ENCODE measurements at regions not wholly inside any gene's neighbourhood (a gene's known extent, or its start where the extent isn't known, plus 50 kb on each side); places are given as distances from the start of the nearest gene placed in this dataset.

- no peak for DNase-seq
Measured at GRCh38 chr10:52609071-52609470, 163.5 kb downstream of the MBL2 start.

GRCh38 chr10:52609626-52610240, 162.9 kb downstream of the MBL2 start:
- no peak for DNase-seq

GRCh38 chr10:52615331-52615730, 157.3 kb downstream of the MBL2 start:
- DNase-seq = no peak

- DNase-seq = peak; percentile 60
Measured at GRCh38 chr10:52615756-52616394, 156.7 kb downstream of the MBL2 start.

- DNase-seq = no peak
Measured at GRCh38 chr10:52616395-52616764, 156.2 kb downstream of the MBL2 start.

- peak; percentile 46 for DNase-seq
Measured at GRCh38 chr10:52617346-52617745, 155.2 kb downstream of the MBL2 start.

- no peak for DNase-seq
Measured at GRCh38 chr10:52619052-52619451, 153.5 kb downstream of the MBL2 start.

GRCh38 chr10:52621635-52622079, 150.9 kb downstream of the MBL2 start:
- DNase-seq = peak; percentile 71

GRCh38 chr10:52623761-52624160, 148.8 kb downstream of the MBL2 start:
- DNase-seq = no peak

- no peak for DNase-seq
Measured at GRCh38 chr10:52627279-52627678, 145.3 kb downstream of the MBL2 start.

GRCh38 chr10:52631146-52631545, 141.4 kb downstream of the MBL2 start:
- no peak for DNase-seq

GRCh38 chr10:52631648-52632047, 140.9 kb downstream of the MBL2 start:
- no peak for DNase-seq

- no peak for DNase-seq
Measured at GRCh38 chr10:52632591-52632990, 140.0 kb downstream of the MBL2 start.

GRCh38 chr10:52633266-52633665, 139.3 kb downstream of the MBL2 start:
- no peak for DNase-seq

GRCh38 chr10:52635651-52636050, 136.9 kb downstream of the MBL2 start:
- no peak for DNase-seq

- no peak for DNase-seq
Measured at GRCh38 chr10:52636874-52637273, 135.7 kb downstream of the MBL2 start.

GRCh38 chr10:52637592-52637991, 135.0 kb downstream of the MBL2 start:
- no peak for DNase-seq

GRCh38 chr10:52639652-52640051, 132.9 kb downstream of the MBL2 start:
- DNase-seq = no peak

- DNase-seq = no peak
Measured at GRCh38 chr10:52642208-52642607, 130.4 kb downstream of the MBL2 start.

GRCh38 chr10:52644373-52645186, 128.0 kb downstream of the MBL2 start:
- peak; percentile 57 for DNase-seq

GRCh38 chr10:52645187-52645758, 127.3 kb downstream of the MBL2 start:
- DNase-seq = no peak

- DNase-seq = no peak
Measured at GRCh38 chr10:52649511-52649910, 123.1 kb downstream of the MBL2 start.

- no peak for DNase-seq
Measured at GRCh38 chr10:52650873-52651272, 121.7 kb downstream of the MBL2 start.
